HFF-Myc (cell line): ENCODE measurements at regions not wholly inside any gene's neighbourhood (a gene's known extent, or its start where the extent isn't known, plus 50 kb on each side); places are given as distances from the start of the nearest gene placed in this dataset.
"Not testable (repeated sequence)": the region's sequence is repeated elsewhere in the genome, so short reads cannot be mapped to it uniquely, and the experiment has no call there.

Experiments used
- DNase-seq: peaks from one replicate; pipeline ENCODE4 v3.0.0-alpha.2; 2011; ENCODE audit warnings: low read depth; ENCODE audit errors: extremely low read depth
- H3K4me3 ChIP-seq: replicated peaks from 2 replicates; pipeline ENCODE4 v1.5.1; 2011; ENCODE audit warnings: low read depth, mild to moderate bottlenecking, control low read depth, low read length
- CTCF ChIP-seq: IDR thresholded peaks from 2 replicates; pipeline ENCODE4 v1.5.1; 2012; ENCODE audit warnings: mild to moderate bottlenecking, low read depth, low read length, control low read depth; ENCODE audit errors: missing control alignments

- no peak overlapping the region for H3K4me3 ChIP-seq
- no peak for TF ChIP-seq CTCF
- no peak for DNase-seq
Observed at GRCh38 chr11:33529461-33529860, 171.2 kb downstream of the C11orf91 start.

DNA sequence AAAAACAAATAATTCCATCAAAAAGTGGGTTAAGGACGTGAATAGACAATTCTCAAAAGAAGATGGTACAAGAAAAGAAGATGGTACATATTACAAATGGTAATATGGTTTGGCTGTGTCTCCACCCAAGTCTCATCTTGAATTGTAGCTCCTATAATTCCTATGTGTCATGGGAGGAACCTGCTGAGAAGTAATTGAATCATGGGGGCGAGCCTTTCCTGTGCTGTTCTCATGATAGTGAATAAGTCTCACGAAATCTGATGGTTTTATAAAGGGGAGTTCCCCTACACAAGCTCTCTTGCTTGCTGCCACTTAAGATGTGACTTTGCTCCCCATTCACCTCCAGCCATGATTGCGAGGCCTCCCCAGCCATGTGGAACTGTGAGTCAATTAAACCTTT is 172.9 kb downstream of the C11orf91 start:
- DNase-seq, H3K4me3 ChIP-seq: not testable (repeated sequence)

DNA sequence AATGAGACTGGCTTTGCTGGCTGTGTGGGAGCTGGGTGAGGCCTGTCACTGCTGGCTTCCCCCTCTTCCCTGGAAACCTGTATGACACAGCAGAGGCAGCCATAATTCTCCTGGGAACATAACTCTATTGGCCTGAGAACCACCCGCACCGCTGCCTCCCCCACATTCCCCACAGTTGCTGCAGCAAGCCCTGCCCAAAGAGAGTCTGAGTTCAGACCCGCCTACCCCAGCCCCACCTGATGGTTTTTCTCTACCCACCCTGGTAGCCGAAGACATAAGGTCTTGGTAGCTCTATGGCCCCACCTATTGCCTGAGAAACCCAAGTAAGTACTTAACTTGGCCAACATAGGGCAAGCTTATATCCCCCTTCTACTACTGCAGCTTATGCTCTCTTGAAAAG is 174.8 kb downstream of the C11orf91 start:
- no peak for DNase-seq
- no peak overlapping the region for H3K4me3 ChIP-seq
- TF ChIP-seq CTCF = no peak

- no peak overlapping the region for H3K4me3 ChIP-seq
- no peak for DNase-seq
- no peak for TF ChIP-seq CTCF
Observed at GRCh38 chr11:33521384-33521783, 179.2 kb downstream of the C11orf91 start.

DNA sequence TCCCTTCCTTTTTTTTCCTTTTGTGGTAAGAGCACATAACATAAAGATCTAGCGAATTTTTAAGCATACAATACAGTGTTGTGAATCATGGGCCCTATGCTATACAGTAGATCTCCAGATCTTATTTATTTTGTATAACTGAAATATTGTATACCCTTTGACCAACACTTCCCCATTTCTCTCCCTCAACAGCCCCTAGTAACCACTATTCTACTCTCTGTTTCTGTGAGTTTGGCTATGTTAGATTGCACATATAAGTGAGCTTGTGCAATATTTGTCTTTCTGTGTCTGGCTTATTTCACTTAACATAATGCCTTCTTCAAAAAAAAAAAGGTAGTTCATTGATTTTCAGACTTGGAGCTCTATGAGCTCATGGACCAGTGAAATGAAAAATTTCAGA is 180.5 kb downstream of the C11orf91 start:
- DNase-seq = no peak
- H3K4me3 ChIP-seq = no peak overlapping the region
- no peak for TF ChIP-seq CTCF

DNA sequence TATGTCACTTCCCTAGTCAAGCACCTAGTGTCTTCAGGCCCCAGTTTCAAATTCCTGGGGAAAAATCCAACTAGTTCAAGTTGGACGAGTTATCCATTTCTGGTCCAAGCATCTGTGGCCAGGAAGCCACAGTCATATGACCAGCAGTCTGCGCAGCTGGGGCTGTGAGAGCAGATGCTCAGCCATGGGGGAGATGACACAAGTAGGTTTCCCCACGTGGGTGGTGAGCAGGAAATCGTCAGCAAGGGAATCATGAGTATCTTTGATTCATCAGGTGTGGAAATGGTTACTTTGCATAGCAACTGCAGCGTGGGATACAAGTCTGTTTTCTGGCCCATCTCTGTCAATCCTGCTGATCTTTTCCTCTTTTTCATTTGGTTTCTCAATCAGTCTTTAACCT is 185.3 kb downstream of the C11orf91 start:
- no peak for DNase-seq
- H3K4me3 ChIP-seq = no peak overlapping the region
- TF ChIP-seq CTCF = no peak

DNA sequence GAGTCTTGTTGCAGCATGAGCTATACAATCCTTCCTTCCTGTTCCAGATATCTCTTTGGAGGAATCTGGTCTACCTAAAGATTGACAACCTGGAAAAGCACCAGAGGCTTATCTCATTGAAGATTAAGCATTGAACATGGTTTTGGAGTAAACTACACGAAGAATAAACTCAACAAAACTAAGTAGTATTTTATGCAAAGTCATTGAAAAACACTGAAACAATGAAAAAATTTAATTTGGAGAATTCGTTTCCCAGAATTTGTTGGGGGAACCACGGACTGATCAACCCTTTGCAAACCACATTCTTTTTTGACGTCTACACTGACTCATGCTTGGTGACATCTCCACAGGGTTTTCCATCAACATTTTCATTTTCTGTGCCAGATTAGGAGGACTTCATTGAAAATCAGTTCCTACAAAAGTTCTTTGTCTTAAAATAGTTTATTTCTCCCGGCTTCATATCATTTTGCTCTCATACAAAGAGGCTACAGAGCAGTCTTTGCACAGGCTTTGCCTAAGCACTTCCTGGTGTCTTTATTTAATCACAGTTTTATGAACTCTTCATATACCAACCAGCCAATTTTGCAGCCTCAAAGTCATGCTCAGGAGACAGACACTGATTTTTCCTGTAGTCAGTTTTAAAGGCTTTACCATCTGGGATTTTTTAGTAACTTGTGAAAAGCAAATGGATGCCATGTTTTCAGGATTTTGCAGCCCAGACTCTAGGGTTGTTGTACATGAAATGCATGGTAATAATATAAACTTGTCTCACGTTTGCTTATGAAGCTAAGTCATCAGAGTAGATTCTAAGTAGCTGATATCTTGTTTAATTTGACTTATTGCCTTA is 186.3 kb downstream of the C11orf91 start:
- TF ChIP-seq CTCF = no peak
- DNase-seq = no peak
- no peak overlapping the region for H3K4me3 ChIP-seq
